HG02678 (cell line): ENCODE measurements at regions not wholly inside any gene's neighbourhood (a gene's known extent, or its start where the extent isn't known, plus 50 kb on each side); places are given as distances from the start of the nearest gene placed in this dataset.
"Not testable (repeated sequence)": the region's sequence is repeated elsewhere in the genome, so short reads cannot be mapped to it uniquely, and the experiment has no call there.

Experiments used
- ATAC-seq: cut with Tn5 transposase; IDR thresholded peaks from one replicate; pipeline ENCODE4 v1.9.1; 2021; ENCODE audit warnings: mild to moderate bottlenecking, moderate library complexity; ENCODE audit not compliant: unreplicated experiment

DNA sequence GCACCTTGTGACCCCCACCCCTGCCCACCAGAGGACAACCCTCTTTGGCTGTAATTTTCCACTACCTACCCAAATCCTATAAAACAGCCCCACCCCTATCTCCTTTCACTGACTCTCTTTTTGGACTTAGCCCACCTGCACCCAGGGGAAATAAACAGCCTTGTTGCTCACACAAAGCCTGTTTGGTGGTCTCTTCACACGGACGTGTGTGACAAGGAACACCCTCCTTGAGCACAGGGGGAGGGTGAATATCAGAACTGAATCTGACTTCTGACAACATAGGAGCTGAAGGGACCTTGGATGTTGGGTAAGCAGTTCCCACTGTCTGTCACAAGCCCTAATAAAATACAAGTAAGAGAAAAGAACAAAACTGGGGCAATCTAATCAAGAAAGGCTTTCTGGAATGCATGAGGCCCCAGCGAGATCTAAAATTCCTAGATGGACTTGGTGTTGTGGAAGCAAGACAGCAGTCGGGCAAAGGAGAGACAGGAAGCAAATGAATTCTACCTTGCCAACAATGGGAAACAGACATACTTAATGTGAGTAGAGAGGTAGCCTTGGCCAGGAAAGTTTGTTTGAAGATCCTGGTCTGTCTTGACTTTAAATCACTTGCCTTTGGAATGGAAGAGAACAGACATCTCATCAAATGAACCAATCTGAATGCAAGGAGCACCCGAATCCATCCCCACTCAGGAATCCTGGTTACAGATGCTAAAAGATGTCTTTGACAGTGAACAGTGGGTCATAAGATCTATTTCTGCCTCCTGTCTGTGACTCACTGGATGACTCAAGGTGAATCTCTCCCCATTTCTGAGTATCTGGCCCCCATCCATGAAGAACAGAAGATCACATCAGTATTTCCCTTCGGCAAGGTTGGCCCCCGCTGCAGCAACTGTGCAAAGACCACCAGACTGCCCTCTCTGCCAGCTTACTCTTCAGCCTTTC is 53.3 kb downstream of the OLFML3 start:
- ATAC-seq: no peak

DNA sequence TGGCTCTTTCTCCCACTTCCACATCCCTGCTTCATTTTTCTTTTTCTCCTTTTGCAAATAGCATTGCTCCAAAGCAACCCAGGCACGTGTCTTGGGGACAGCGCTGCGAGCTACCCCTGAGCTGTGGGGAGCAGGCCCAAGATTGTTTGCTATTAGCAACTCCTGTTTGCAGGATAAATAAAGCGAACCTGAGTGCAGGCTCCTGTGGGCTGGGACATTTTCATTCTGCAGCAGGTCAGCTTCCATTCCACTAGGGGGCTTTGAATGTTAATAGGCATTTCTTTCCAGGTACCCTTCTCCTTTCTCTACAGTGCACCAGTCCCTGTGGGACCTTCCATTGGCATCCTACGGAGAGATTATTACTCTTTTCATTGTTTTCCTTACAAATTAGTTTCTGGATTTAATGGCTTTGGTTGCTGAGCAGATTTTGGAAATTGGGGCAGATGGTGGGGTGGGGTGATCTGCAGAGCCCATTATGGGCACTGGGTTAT is 54.0 kb downstream of the OLFML3 start:
- peak; percentile 42 for ATAC-seq

- ATAC-seq: no peak
Measured at GRCh38 chr1:114033961-114034360, 54.7 kb downstream of the OLFML3 start.

DNA sequence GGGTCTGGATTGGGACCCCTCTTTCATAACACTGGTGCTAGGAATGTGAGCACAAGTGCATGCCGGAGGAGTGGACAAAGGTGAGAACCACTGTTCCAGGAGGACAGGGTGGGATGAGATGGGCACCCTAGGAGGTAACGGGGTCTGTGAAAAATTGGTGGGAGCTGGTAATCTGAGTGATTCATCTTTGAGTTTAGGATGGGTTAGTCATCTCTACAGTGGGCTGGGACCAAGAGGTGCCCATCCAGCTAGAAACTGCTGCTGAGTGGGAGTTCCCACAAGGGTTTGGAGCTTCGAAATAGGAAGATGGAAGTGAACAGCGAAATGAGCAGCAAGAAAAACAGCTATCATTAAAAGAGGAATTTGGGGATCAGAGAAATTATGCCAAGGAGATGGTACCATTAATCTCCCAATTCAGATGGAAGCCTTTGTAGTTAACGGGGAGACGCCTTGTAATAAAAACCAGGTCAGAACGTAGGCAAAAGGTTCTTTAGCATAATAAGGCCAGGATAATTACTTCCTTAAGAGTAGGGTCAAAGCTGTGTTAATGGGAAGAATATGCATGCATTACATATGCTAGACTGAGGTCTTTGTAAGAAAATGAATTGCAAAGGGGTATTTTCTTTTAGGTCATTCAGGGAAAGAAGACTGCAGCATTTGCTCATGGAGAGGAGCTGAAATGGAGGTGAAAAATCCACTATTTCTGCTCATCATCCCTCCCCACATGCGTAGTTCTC is 55.5 kb downstream of the OLFML3 start:
- no peak for ATAC-seq

- no peak for ATAC-seq
Measured at GRCh38 chr1:114035304-114035700, 56.0 kb downstream of the OLFML3 start.

GRCh38 chr1:114036841-114037630 is 57.8 kb downstream of the OLFML3 start:
- ATAC-seq: not testable (repeated sequence)

DNA sequence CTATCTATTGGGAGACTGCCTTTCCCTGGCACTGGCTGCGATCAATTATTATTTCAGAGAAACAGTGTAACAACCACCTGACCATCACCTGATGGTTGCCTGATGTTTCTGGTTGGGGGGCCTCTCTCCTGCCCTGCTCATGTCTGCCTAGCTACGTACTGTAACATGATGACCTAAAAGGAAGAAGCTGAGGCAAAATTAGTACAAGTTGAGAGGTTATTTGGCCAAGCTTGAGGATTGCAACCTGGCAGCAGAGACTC is 58.3 kb downstream of the OLFML3 start:
- ATAC-seq: no peak

DNA sequence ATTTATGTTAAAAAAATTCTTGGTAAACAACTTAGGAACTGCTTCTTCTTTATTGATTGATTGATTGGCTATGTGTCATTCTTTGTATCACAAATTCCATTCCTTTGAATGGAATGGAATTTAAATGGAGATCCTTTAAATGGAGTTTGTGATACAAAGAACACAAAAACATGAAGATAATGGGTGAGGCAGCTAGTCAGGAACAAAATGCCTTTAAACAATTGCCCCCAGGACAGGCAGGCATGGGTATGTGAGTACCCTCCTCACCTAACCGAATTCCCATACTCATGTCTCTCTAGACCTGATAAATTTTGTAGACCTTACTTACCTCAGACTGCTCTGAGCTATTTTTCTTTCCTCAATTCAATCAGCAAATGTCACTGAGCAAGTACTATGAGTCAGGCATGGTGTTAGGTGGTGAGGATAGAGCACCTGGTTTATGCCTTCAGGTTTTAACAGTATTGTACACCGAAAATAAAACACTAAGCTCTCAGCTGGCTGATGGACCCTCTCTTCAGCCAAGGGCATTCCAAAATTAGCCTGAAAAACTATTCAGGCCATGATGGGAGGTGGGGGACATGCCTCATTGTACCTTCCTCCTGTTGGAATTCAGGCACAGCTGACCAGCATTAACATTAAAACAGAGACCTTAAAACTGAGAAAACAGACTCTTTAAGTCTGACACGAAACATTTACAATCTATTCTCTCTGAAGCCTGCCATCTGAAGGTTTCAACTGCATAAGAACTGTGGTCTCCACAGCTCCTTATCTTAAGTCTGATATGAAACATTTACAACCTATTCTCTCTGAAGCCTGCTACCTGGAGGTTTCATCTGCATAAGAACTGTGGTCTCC is 58.9 kb downstream of the OLFML3 start:
- no peak for ATAC-seq
